ENCODE measurements at regions not wholly inside any gene's neighbourhood (a gene's known extent, or its start where the extent isn't known, plus 50 kb on each side); places are given as distances from the start of the nearest gene placed in this dataset.

DNA sequence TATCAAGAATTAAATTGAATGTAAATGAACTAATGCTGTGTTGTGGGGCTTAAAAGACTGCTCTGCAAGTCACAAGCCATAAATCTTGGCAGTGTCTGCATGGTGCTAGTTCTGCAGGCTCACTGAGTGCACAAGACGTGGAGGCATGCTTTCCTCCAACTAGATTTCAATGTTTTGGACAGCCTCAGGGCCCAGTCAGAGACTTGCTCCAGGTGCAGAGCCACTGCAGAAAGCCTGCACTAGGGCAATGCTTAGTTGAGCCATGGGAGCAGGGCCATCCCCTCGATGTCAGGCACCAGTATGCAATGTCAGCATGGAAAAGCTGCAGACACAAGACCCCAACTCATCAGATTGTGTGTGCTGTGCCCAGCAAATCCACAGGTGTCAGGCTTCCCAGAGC, 234.5 kb upstream of the CDIN1 start:
- POLR2A ChIA-PET, result no interaction called here
- ATAC-seq, result no peak

More for the DNA sequence above, 234.5 kb upstream of the CDIN1 start:
- no peak overlapping the region for H3K9ac ChIP-seq (ENCODE audit: insufficient read depth, low read depth, low read length)
- WGBS (ENCODE audit: low lambda C conversion rate), result 13% methylated on average over 1 of the region's 2 CpGs
- H3K4me1 ChIP-seq (ENCODE audit: insufficient read depth, low read length), result no peaks in the 10 kb centered on the region
- no peaks in the 10 kb centered on the region for H3K9me3 ChIP-seq (ENCODE audit: low read length)
- intact Hi-C loops (cut with micrococcal nuclease; ENCODE audit: unreplicated experiment) (no loop called here), in situ Hi-C loops (cut with HindIII; ENCODE audit: extremely low pct_ligation_motif_present, low pct_unique_long_range_greater_than_20kb) (no loop called here)
- no peak overlapping the region for H2AFZ ChIP-seq (ENCODE audit: low read length)
- no peaks in the 10 kb centered on the region for H4K20me1 ChIP-seq (ENCODE audit: insufficient read depth, low read length)
- H3K27me3 ChIP-seq (ENCODE audit: control insufficient read depth in 1 of 2, insufficient read depth in 2 of 2, low read length in 2 of 2), result no peaks in the 10 kb centered on the region
- DNase-seq (ENCODE audit: low spot score) (no peak), FAIRE-seq (no peak)
- H3K36me3 ChIP-seq (replicated peaks in 1 of 2; ENCODE audit: control insufficient read depth in 1 of 2, insufficient read depth in 2 of 2, low read length in 2 of 2), result no peaks in the 10 kb centered on the region
- TF ChIP-seq, protein P1, sequence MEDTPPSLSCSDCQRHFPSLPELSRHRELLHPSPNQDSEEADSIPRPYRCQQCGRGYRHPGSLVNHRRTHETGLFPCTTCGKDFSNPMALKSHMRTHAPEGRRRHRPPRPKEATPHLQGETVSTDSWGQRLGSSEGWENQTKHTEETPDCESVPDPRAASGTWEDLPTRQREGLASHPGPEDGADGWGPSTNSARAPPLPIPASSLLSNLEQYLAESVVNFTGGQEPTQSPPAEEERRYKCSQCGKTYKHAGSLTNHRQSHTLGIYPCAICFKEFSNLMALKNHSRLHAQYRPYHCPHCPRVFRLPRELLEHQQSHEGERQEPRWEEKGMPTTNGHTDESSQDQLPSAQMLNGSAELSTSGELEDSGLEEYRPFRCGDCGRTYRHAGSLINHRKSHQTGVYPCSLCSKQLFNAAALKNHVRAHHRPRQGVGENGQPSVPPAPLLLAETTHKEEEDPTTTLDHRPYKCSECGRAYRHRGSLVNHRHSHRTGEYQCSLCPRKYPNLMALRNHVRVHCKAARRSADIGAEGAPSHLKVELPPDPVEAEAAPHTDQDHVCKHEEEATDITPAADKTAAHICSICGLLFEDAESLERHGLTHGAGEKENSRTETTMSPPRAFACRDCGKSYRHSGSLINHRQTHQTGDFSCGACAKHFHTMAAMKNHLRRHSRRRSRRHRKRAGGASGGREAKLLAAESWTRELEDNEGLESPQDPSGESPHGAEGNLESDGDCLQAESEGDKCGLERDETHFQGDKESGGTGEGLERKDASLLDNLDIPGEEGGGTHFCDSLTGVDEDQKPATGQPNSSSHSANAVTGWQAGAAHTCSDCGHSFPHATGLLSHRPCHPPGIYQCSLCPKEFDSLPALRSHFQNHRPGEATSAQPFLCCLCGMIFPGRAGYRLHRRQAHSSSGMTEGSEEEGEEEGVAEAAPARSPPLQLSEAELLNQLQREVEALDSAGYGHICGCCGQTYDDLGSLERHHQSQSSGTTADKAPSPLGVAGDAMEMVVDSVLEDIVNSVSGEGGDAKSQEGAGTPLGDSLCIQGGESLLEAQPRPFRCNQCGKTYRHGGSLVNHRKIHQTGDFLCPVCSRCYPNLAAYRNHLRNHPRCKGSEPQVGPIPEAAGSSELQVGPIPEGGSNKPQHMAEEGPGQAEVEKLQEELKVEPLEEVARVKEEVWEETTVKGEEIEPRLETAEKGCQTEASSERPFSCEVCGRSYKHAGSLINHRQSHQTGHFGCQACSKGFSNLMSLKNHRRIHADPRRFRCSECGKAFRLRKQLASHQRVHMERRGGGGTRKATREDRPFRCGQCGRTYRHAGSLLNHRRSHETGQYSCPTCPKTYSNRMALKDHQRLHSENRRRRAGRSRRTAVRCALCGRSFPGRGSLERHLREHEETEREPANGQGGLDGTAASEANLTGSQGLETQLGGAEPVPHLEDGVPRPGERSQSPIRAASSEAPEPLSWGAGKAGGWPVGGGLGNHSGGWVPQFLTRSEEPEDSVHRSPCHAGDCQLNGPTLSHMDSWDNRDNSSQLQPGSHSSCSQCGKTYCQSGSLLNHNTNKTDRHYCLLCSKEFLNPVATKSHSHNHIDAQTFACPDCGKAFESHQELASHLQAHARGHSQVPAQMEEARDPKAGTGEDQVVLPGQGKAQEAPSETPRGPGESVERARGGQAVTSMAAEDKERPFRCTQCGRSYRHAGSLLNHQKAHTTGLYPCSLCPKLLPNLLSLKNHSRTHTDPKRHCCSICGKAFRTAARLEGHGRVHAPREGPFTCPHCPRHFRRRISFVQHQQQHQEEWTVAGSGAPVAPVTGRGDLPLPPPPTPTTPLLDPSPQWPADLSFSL (CRISPR knock-in tag; IDR thresholded peaks at IDR 0.05), result no peak
- TF ChIP-seq, protein P2, sequence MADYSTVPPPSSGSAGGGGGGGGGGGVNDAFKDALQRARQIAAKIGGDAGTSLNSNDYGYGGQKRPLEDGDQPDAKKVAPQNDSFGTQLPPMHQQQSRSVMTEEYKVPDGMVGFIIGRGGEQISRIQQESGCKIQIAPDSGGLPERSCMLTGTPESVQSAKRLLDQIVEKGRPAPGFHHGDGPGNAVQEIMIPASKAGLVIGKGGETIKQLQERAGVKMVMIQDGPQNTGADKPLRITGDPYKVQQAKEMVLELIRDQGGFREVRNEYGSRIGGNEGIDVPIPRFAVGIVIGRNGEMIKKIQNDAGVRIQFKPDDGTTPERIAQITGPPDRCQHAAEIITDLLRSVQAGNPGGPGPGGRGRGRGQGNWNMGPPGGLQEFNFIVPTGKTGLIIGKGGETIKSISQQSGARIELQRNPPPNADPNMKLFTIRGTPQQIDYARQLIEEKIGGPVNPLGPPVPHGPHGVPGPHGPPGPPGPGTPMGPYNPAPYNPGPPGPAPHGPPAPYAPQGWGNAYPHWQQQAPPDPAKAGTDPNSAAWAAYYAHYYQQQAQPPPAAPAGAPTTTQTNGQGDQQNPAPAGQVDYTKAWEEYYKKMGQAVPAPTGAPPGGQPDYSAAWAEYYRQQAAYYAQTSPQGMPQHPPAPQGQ (CRISPR knock-in tag; IDR thresholded peaks at IDR 0.05; ENCODE audit: borderline replicate concordance), result no peak
- TF ChIP-seq ZBTB8A (CRISPR knock-in tag; IDR thresholded peaks at IDR 0.05; ENCODE audit: borderline replicate concordance, low read depth), result no peak
- no peak for TF ChIP-seq JUND (CRISPR knock-in tag; IDR thresholded peaks at IDR 0.05)
- no peak for TF ChIP-seq ZNF83 (CRISPR knock-in tag; IDR thresholded peaks at IDR 0.05; ENCODE audit: borderline replicate concordance)
- no peak for TF ChIP-seq ETV6 (CRISPR knock-in tag; conservative IDR thresholded peaks at IDR 0.05)
- CTCF ChIA-PET (ENCODE audit: low intra/inter-chr PET ratio, low total read pairs), result no interaction called here
- no peaks in the 10 kb centered on the region for H3K79me2 ChIP-seq (ENCODE audit: insufficient read depth, low read length)
- BruUV-seq (replicated peaks), result no TSS peak
- no peak overlapping the region for H3K4me2 ChIP-seq (ENCODE audit: low read depth, low read length)
- H3K27ac ChIP-seq (ENCODE audit: extremely low read length, insufficient read depth, low read length), result no peak overlapping the region
- H3K4me3 ChIP-seq (replicated peaks in 1 of 3; ENCODE audit: insufficient read depth in 1 of 3, low read depth in 2 of 3, low read length in 3 of 3), result no peak overlapping the region

Measured in HepG2 (cell line).